Fibroblast of lung (primary cell): ENCODE measurements at regions not wholly inside any gene's neighbourhood (a gene's known extent, or its start where the extent isn't known, plus 50 kb on each side); places are given as distances from the start of the nearest gene placed in this dataset.

Experiments used
- CTCF ChIP-seq, 2 donors: IDR thresholded peaks in 1 of 2; conservative IDR thresholded peaks in 1 of 2; 1 replicate in 1 of 2; 2 replicates in 1 of 2; pipeline ENCODE4 v1.5.1; 2011 to 2012; ENCODE audit warnings: low read length in 2 of 2, control low read depth in 1 of 2, inconsistent platforms in 1 of 2, low read depth in 1 of 2, mild to moderate bottlenecking in 1 of 2
- EZH2 ChIP-seq: IDR thresholded peaks from 2 replicates; pipeline ENCODE4 v1.5.1; 2012; ENCODE audit warnings: low read length, control low read depth, mild to moderate bottlenecking; ENCODE audit errors: missing control alignments

GRCh38 chr20:16821211-16822089 lies 73.3 kb downstream of the OTOR start:
- peak; percentile 83 to 92 for TF ChIP-seq CTCF (conservative IDR thresholded peaks at IDR 0.05 in 1 of 2, IDR thresholded peaks at IDR 0.05 in 1 of 2; ENCODE audit: low read depth in 1 of 2, low read length in 2 of 2)
- TF ChIP-seq EZH2, result no peak
